HCT116 (cell line): ENCODE measurements at regions not wholly inside any gene's neighbourhood (a gene's known extent, or its start where the extent isn't known, plus 50 kb on each side); places are given as distances from the start of the nearest gene placed in this dataset.

Source experiments
- ATAC-seq: fragments of 200-7000 bp; cut with Tn5 transposase; 2 replicates; pipeline ENCODE4 v1.9.1; 2020; ENCODE audit warnings: mild to moderate bottlenecking, moderate library complexity
- BruUV-seq: library from RNA; stranded (reverse); fragments of 400-500 nt; replicated peaks from 2 replicates; lab custom pipeline; 2021; lab: Mats Ljungman, UMichigan
- CTCF ChIA-PET: fragments of 300-600 bp; sonication (Branson Sonifier 250); formaldehyde crosslinking; loops from one replicate; lab custom pipeline; 2021; ENCODE audit warnings: antibody characterized with exemption; lab: Charles Lee
- POLR2A ChIA-PET: fragments of 300-600, 350-600 bp; sonication (Branson Sonifier 250); formaldehyde crosslinking; loops from one replicate; lab custom pipeline; 2021; ENCODE audit warnings: antibody characterized with exemption; lab: Charles Lee
- RAD21 ChIA-PET, 2 experiments: fragments of 300-600 bp; sonication (Branson Sonifier 250); formaldehyde crosslinking; loops; one replicate each; lab custom pipeline; 2023; ENCODE audit warnings: low total read pairs in 2 of 2; ENCODE audit not compliant: uncharacterized antibody in 2 of 2, unreplicated experiment in 2 of 2, low non-redundant PET in 1 of 2; lab: Charles Lee
- DNase-seq: peaks from one replicate; pipeline ENCODE4 v3.0.0-alpha.2; 2010; ENCODE audit warnings: low read depth, low spot score
- H2AFZ ChIP-seq: fragments of 200-600 bp; shearing (Covaris generic), sonication (generic); 2 replicates; pipeline ENCODE4 v1.6.1; 2017; ENCODE audit warnings: low read depth, mixed run types, mixed read lengths, antibody characterized with exemption, low read length; ENCODE audit not compliant: poor library complexity, severe bottlenecking
- H3K27ac ChIP-seq: 2 replicates; pipeline ENCODE4 v1.5.1; 2012; ENCODE audit warnings: low read depth, low read length
- H3K27me3 ChIP-seq: fragments of 200-600 bp; sonication (generic); 2 replicates; pipeline ENCODE4 v1.6.1; 2016; ENCODE audit warnings: mixed run types, low read length, mixed read lengths; ENCODE audit not compliant: insufficient read depth
- H3K36me3 ChIP-seq, 2 experiments: fragments of 200-500 bp in 1 of 2; fragments of 200-600 bp in 1 of 2; sonication (Bioruptor generic) in 1 of 2; sonication (generic) in 1 of 2; 2 replicates each; pipeline versions ENCODE4 v1.5.1 to v1.6.1; 2014 to 2016; ENCODE audit warnings: low read length in 2 of 2, inconsistent platforms in 1 of 2, mixed read lengths in 1 of 2, mixed run types in 1 of 2; ENCODE audit not compliant: insufficient read depth in 2 of 2, control insufficient read depth in 1 of 2
- H3K4me1 ChIP-seq, 2 experiments: fragments of 200-600 bp in 1 of 2; sonication (generic) in 1 of 2; 2 replicates each; pipeline versions ENCODE4 v1.5.1 to v1.6.1; 2012 to 2017; ENCODE audit warnings: low read length in 2 of 2, inconsistent platforms in 1 of 2, mild to moderate bottlenecking in 1 of 2, mixed read lengths in 1 of 2, mixed run types in 1 of 2, moderate library complexity in 1 of 2; ENCODE audit not compliant: insufficient read depth in 2 of 2, control insufficient read depth in 1 of 2
- H3K4me2 ChIP-seq: fragments of 200-600 bp; sonication (generic); 2 replicates; pipeline ENCODE4 v1.6.1; 2017; ENCODE audit warnings: mixed run types, low read length, mixed read lengths
- H3K4me3 ChIP-seq, 2 experiments: fragments of 200-600 bp in 1 of 2; sonication (generic) in 1 of 2; replicated peaks in 1 of 2; 2 replicates each; pipeline ENCODE4 v1.5.1; 2011 to 2016; ENCODE audit warnings: low read length in 2 of 2, control low read depth in 1 of 2, low read depth in 1 of 2, mild to moderate bottlenecking in 1 of 2, mixed read lengths in 1 of 2, mixed run types in 1 of 2
- H3K79me2 ChIP-seq: fragments of 200-600 bp; sonication (generic); 2 replicates; pipeline ENCODE4 v1.6.1; 2017; ENCODE audit warnings: mild to moderate bottlenecking, mixed run types, low read length, moderate library complexity, mixed read lengths; ENCODE audit not compliant: insufficient read depth
- H3K9ac ChIP-seq: fragments of 200-600 bp; sonication (generic); 2 replicates; pipeline ENCODE4 v1.6.1; 2016; ENCODE audit warnings: low read length, mixed read lengths
- H3K9me2 ChIP-seq: fragments of 200-600 bp; sonication (generic), shearing (Covaris generic); 2 replicates; pipeline ENCODE4 v1.6.1; 2017; ENCODE audit warnings: mixed run types, mild to moderate bottlenecking, moderate library complexity; ENCODE audit not compliant: insufficient read depth
- H3K9me3 ChIP-seq, 2 experiments: fragments of 200-500 bp in 1 of 2; fragments of 200-600 bp in 1 of 2; sonication (Bioruptor generic) in 1 of 2; sonication (generic) in 1 of 2; 2 replicates each; pipeline ENCODE4 v1.6.1; 2014 to 2017; ENCODE audit warnings: low read length in 2 of 2, mixed read lengths in 2 of 2, inconsistent platforms in 1 of 2, low read depth in 1 of 2, mild to moderate bottlenecking in 1 of 2, mixed run types in 1 of 2, moderate library complexity in 1 of 2; ENCODE audit not compliant: control insufficient read depth in 1 of 2, insufficient read depth in 1 of 2
- H4K20me1 ChIP-seq: fragments of 200-600 bp; sonication (generic), shearing (Covaris generic); 2 replicates; pipeline ENCODE4 v1.6.1; 2017; ENCODE audit warnings: mixed run types, mild to moderate bottlenecking, moderate library complexity; ENCODE audit not compliant: insufficient read depth
- CBX3 ChIP-seq: IDR thresholded peaks from 2 replicates; pipeline ENCODE4 v1.6.1; 2012; ENCODE audit warnings: low read depth
- CEBPB ChIP-seq: IDR thresholded peaks from 2 replicates; pipeline ENCODE4 v1.6.1; 2012; ENCODE audit warnings: low read depth
- CTCF ChIP-seq, 3 experiments: fragments of 200-600 bp in 1 of 3; sonication (generic) in 1 of 3; IDR thresholded peaks in 2 of 3; conservative IDR thresholded peaks in 1 of 3; 2 replicates each; pipeline ENCODE4 v1.5.1; 2012 to 2017; ENCODE audit warnings: low read depth in 2 of 3, low read length in 2 of 3, antibody characterized with exemption in 1 of 3, borderline replicate concordance in 1 of 3, control low read depth in 1 of 3, mild to moderate bottlenecking in 1 of 3, mixed read lengths in 1 of 3, mixed run types in 1 of 3, moderate library complexity in 1 of 3; ENCODE audit not compliant: insufficient read depth in 1 of 3
- EGR1 ChIP-seq: IDR thresholded peaks from 2 replicates; pipeline ENCODE4 v1.6.1; 2012; ENCODE audit warnings: low read depth
- ELF1 ChIP-seq: IDR thresholded peaks from 2 replicates; pipeline ENCODE4 v1.6.1; 2012; ENCODE audit warnings: low read depth, borderline replicate concordance
- EZH2 ChIP-seq: fragments of 200-600 bp; sonication (generic); IDR thresholded peaks from 2 replicates; pipeline ENCODE4 v1.6.1; 2017; ENCODE audit warnings: antibody characterized with exemption, mixed run types
- POLR2AphosphoS5 ChIP-seq: IDR thresholded peaks from 2 replicates; pipeline ENCODE4 v1.6.1; 2011; ENCODE audit warnings: mild to moderate bottlenecking, low read depth, low read length, moderate library complexity
- RAD21 ChIP-seq: IDR thresholded peaks from 2 replicates; pipeline ENCODE4 v1.6.1; 2012; ENCODE audit warnings: low read depth, mild to moderate bottlenecking
- REST ChIP-seq: IDR thresholded peaks from 2 replicates; pipeline ENCODE4 v1.6.1; 2012; ENCODE audit warnings: low read depth
- SRF ChIP-seq: IDR thresholded peaks from 2 replicates; pipeline ENCODE4 v1.6.1; 2012; ENCODE audit warnings: low read depth
- ZFX ChIP-seq: fragments of 450-650 bp; IDR thresholded peaks from 2 replicates; pipeline ENCODE4 v1.6.1; 2017
- intact Hi-C: fragments of 100-400 bp; cut with micrococcal nuclease; formaldehyde crosslinking; loops from 2 replicates; pipeline ENCODE4 v1.10.0; 2022

GRCh38 chr1:65687428-65688214 is 105.1 kb upstream of the PDE4B start:
- ChIA-PET RAD21 (interaction anchor here (1.0 to 1.2 kb wide), 4 partner anchors 256 to 472 kb away, joined by 3 to 5 read pairs (median 4); no protein-coding TSS in a partner anchor), CTCF (interaction anchor here (0.6 to 2.6 kb wide), 21 partner anchors 12 to 864 kb away, joined by 3 to 38 read pairs (median 5); no protein-coding TSS in a partner anchor), POLR2A (interaction anchor here (0.6 to 1.1 kb wide), 2 partner anchors 452 to 581 kb away, joined by 3 to 4 read pairs; no protein-coding TSS in a partner anchor)
- Histone ChIP-seq H3K9me3 (no peaks in the 10 kb centered on the region), H3K27ac (no peak overlapping the region), H3K9me2 (no peaks in the 10 kb centered on the region), H3K4me1 (no peaks in the 10 kb centered on the region), H3K36me3 (no peaks in the 10 kb centered on the region), H3K4me2 (0 out of 2 replicates have a peak overlapping the region, but pooled peaks have one; percentile 20), H3K27me3 (no peaks in the 10 kb centered on the region), H3K9ac (no peak overlapping the region), H2AFZ (peak overlapping the region; percentile 96), H4K20me1 (no peaks in the 10 kb centered on the region), H3K79me2 (no peaks in the 10 kb centered on the region), H3K4me3 (no peak overlapping the region)
- intact Hi-C loops, result loop anchor here (1.0 to 10.0 kb wide), 7 partner anchors 256 to 1419 kb away; no protein-coding TSS in a partner anchor
- no TSS peak for BruUV-seq
- DNase-seq, result peak; percentile 43
- peak; percentile 95 for ATAC-seq
- TF ChIP-seq ZFX (no peak), RAD21 (peak; percentile 97), CTCF (IDR thresholded peaks at IDR 0.05 in 2 of 3, conservative IDR thresholded peaks at IDR 0.05 in 1 of 3; ENCODE audit: borderline replicate concordance in 1 of 3, insufficient read depth in 1 of 3, low read depth in 2 of 3, low read length in 2 of 3) (peak; percentile 71 to 88 (median 82))

- no peak for ATAC-seq
- H4K20me1 ChIP-seq, result no peaks in the 10 kb centered on the region
- H3K4me2 ChIP-seq, result no peak overlapping the region
- intact Hi-C loops, result loop anchor here (10.0 kb wide), 1 partner anchor 1003 kb away; no protein-coding TSS in a partner anchor
- H3K4me3 ChIP-seq, result no peak overlapping the region
- H3K27ac ChIP-seq, result no peak overlapping the region
- RAD21 ChIA-PET, result interaction anchor here (1.0 to 1.2 kb wide), 4 partner anchors 257 to 473 kb away, joined by 3 to 5 read pairs (median 4); no protein-coding TSS in a partner anchor
- H3K9ac ChIP-seq, result no peak overlapping the region
- no peak for DNase-seq
- POLR2A ChIA-PET, result interaction anchor here (1.1 kb wide), 1 partner anchor 452 kb away, joined by 3 read pairs; no protein-coding TSS in a partner anchor
- H2AFZ ChIP-seq, result no peak overlapping the region
- no peaks in the 10 kb centered on the region for H3K36me3 ChIP-seq
- no peaks in the 10 kb centered on the region for H3K27me3 ChIP-seq
- BruUV-seq, result no TSS peak
- H3K9me2 ChIP-seq, result no peaks in the 10 kb centered on the region
- H3K9me3 ChIP-seq, result no peaks in the 10 kb centered on the region
- no peaks in the 10 kb centered on the region for H3K4me1 ChIP-seq
- CTCF ChIA-PET, result interaction anchor here (0.8 to 2.6 kb wide), 17 partner anchors 12 to 628 kb away, joined by 3 to 38 read pairs (median 5); no protein-coding TSS in a partner anchor
- no peaks in the 10 kb centered on the region for H3K79me2 ChIP-seq
- no peak for TF ChIP-seq CBX3
- no peak for TF ChIP-seq CEBPB
- TF ChIP-seq ZFX, result no peak
- no peak for TF ChIP-seq POLR2AphosphoS5
- no peak for TF ChIP-seq EZH2
- TF ChIP-seq EGR1, result no peak
- TF ChIP-seq SRF, result no peak
- TF ChIP-seq ELF1, result no peak
- TF ChIP-seq REST, result no peak
These were observed 104.5 kb upstream of the PDE4B start for GRCh38 chr1:65688215-65688566.
